Aorta (tissue), 5 donors: ENCODE measurements at regions not wholly inside any gene's neighbourhood (a gene's known extent, or its start where the extent isn't known, plus 50 kb on each side); places are given as distances from the start of the nearest gene placed in this dataset.

ENCODE experiments used
- ATAC-seq: fragments of 200-7000 bp; cut with Tn5 transposase; one replicate; pipeline ENCODE4 v1.9.1; 2022; ENCODE audit warnings: moderate library complexity; ENCODE audit not compliant: low FRiP score
- DNase-seq, 2 donors: peaks; one replicate each; pipeline ENCODE4 v3.0.0-alpha.2; 2020
- H3K27ac ChIP-seq, 2 donors: one replicate each; pipeline ENCODE4 v1.5.1; 2013; ENCODE audit warnings: low read length in 2 of 2, mild to moderate bottlenecking in 2 of 2, moderate library complexity in 2 of 2, control low read depth in 1 of 2, inconsistent platforms in 1 of 2, low read depth in 1 of 2
- H3K27me3 ChIP-seq, 2 donors: one replicate each; pipeline ENCODE4 v1.6.1; 2013; ENCODE audit warnings: control low read depth in 1 of 2, low read length in 1 of 2, mild to moderate bottlenecking in 1 of 2, moderate library complexity in 1 of 2; ENCODE audit not compliant: insufficient read depth in 2 of 2, control insufficient read depth in 1 of 2
- H3K36me3 ChIP-seq, 2 donors: one replicate each; pipeline ENCODE4 v1.6.1; 2013; ENCODE audit warnings: control low read depth in 1 of 2, low read length in 1 of 2, mild to moderate bottlenecking in 1 of 2; ENCODE audit not compliant: insufficient read depth in 2 of 2, control insufficient read depth in 1 of 2
- H3K4me1 ChIP-seq, 2 donors: one replicate each; pipeline ENCODE4 v1.6.1; 2013; ENCODE audit warnings: low read length in 2 of 2, control low read depth in 1 of 2, mild to moderate bottlenecking in 1 of 2, moderate library complexity in 1 of 2; ENCODE audit not compliant: insufficient read depth in 2 of 2, control insufficient read depth in 1 of 2
- H3K4me3 ChIP-seq, 2 donors: one replicate each; pipeline ENCODE4 v1.5.1; 2013; ENCODE audit warnings: low read length in 2 of 2, control low read depth in 1 of 2, mild to moderate bottlenecking in 1 of 2
- H3K9me3 ChIP-seq: one replicate; pipeline ENCODE4 v1.6.1; 2013; ENCODE audit warnings: mild to moderate bottlenecking, low read length; ENCODE audit not compliant: control insufficient read depth
- WGBS, 2 donors: extraction: QIAGEN DNeasy Blood & Tissue Kit; methylation state at CpG; one replicate each; pipeline ENCODE4 v1.1.7; 2013; 5-methylcytosine and 5-hydroxymethylcytosine counted together
- intact Hi-C, 2 donors: fragments of 100-400 bp; cut with DNase I; formaldehyde crosslinking; loops; one replicate each; pipeline versions ENCODE4 v1.14.2 to v1.15.0; 2022
- donor health status: healthy with polysubstance abuse.
- donor health status: Bipolar disorder and iron deficiency.
- donor health status: DM: no; HTN: no; CAD: no.
- donor health status: DM: no; HTN: no; CAD: no.
- donor health status: DM: yes; HTN: yes; CAD: no.

DNA sequence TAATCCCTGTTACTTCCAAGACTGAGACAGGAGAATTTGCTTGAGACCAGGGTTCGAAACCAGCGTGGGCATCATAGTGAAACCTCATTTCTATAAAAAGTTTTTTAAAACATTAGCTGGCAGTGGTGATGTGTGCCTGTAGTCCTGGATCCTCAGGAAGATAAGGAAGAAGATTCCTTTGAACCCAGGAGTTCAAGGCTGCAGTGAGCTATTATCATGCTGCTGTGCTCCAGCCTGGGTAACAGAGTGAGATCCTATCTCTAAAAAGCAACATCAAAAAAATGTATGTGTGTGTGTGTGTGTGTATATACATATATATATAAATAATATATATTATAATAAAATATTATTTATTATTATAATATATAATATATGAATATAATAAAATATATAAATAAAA lies 1417.6 kb upstream of the CDH2 start:
- no peaks in the 10 kb centered on the region for H3K36me3 ChIP-seq
- no peak overlapping the region for H3K4me3 ChIP-seq
- H3K9me3 ChIP-seq: no peaks in the 10 kb centered on the region
- DNase-seq (no peak), ATAC-seq (no peak)
- no peak overlapping the region for H3K27ac ChIP-seq
- intact Hi-C loops: no loop called here
- WGBS, 2 donors: 96 to 98% methylated on average over 2 of the region's 2 CpGs
- no peaks in the 10 kb centered on the region for H3K4me1 ChIP-seq
- H3K27me3 ChIP-seq: no peaks in the 10 kb centered on the region

DNA sequence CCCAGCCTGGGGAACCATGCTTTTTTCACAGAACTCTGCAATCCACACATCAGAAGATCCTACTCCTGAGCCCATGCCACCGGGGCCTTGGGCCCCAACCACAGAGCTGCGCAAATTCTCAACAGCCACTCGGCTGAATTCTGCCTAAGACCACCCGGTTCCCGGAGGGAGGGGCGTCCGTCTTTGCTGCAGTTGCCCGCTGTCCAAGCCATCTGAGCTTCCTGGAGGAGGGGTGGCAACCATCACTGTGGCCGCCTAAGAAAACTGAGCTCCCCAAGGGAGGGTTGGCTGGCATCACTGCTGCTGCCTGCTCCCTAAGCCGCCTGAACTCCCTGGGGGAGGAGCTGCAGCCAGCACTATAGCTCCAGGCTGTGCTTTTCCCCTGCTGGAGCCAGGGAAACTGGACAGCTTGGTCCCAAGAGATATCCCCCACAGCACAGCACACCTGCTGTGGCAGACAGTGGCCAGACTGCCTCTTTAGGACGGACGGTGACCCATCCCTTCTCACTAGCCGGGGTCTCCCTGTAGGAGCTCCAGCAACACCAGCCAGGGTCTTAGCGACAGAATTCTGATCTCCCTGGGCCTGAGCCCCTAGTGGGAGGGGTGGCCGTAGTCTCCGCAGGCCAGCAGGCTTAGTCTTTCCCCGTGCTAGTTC lies 1411.6 kb upstream of the CDH2 start:
- no peaks in the 10 kb centered on the region for H3K36me3 ChIP-seq
- no peak overlapping the region for H3K27ac ChIP-seq
- 88 to 89% methylated on average over 17 of the region's 17 CpGs for WGBS, 2 donors
- H3K27me3 ChIP-seq: no peaks in the 10 kb centered on the region
- no peaks in the 10 kb centered on the region for H3K4me1 ChIP-seq
- intact Hi-C loops: no loop called here
- H3K9me3 ChIP-seq: no peaks in the 10 kb centered on the region
- no peak overlapping the region for H3K4me3 ChIP-seq
- peak; percentile 29 for ATAC-seq
- peak in 1 of 2 donors; percentile 62 for DNase-seq

DNA sequence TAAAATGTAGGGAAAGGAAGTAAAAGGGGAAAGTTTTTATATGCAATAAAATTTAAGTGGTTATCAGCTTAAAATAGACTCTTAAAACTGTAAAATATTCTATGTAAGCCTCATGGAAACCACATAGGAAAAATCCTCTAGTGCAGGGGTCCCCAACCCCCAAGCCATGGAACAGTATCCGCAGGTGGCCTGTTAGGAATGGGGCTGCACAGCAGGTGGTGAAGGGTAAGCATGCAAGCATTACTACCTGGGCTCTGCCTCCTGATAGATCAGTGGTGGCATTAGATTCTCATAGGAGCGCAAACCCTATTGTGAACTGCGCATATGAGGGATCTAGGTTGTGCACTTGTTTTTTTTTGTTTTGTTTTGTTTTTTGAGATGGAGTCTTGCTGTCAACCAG lies 1409.3 kb upstream of the CDH2 start:
- H3K27ac ChIP-seq: no peak overlapping the region
- H3K4me3 ChIP-seq: no peak overlapping the region
- WGBS, 2 donors: 89 to 97% methylated on average over 3 of the region's 3 CpGs
- ATAC-seq: no peak
- intact Hi-C loops: no loop called here
- no peaks in the 10 kb centered on the region for H3K36me3 ChIP-seq
- H3K9me3 ChIP-seq: no peaks in the 10 kb centered on the region
- no peaks in the 10 kb centered on the region for H3K4me1 ChIP-seq
- no peaks in the 10 kb centered on the region for H3K27me3 ChIP-seq
- no peak for DNase-seq

DNA sequence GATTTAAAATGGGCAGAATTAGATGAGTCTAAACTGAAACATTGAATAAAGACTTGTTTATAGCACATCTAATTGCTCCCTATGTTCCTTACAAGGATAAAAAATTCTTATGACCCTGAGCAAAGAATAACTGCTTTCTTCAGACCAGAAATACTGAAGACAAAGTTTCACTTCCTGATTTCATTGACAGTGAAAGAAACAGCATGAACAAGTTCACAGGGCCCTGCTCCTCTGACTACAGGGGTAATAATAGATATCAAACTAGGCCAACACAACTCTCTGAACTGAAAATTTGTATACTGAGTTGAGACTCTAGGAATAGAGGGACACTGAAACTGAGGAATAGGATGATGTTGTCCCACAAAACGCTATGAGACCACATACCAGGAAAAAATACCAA lies 1383.3 kb upstream of the CDH2 start:
- 51 to 68% methylated on average over 1 of the region's 1 CpG for WGBS, 2 donors
- Histone ChIP-seq H3K27ac (no peak overlapping the region), H3K36me3 (no peaks in the 10 kb centered on the region), H3K9me3 (no peaks in the 10 kb centered on the region), H3K4me3 (no peak overlapping the region), H3K4me1 (no peaks in the 10 kb centered on the region), H3K27me3 (no peaks in the 10 kb centered on the region)
- intact Hi-C loops: no loop called here
- ATAC-seq: no peak
- no peak for DNase-seq

DNA sequence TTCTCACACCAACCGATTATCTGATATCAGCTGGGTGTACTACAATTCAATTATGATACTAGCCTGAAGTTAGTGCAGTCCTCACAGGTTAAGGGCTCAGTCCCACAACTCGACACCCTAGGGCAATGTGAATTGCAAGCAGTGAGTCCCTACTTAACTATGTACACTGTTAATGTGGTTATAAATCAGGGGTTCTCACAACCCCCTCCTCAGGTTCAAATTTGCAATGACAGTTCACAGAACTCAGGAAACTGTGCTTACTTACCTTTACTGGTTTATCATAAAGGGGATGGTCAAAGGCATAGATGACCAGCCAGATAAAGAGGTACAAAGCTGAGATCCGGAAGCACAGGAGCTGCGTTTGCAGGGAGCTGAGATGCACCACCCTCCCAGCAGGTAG lies 1379.1 kb upstream of the CDH2 start:
- DNase-seq (no peak), ATAC-seq (no peak)
- intact Hi-C loops: no loop called here
- Histone ChIP-seq H3K36me3 (no peaks in the 10 kb centered on the region), H3K27me3 (no peaks in the 10 kb centered on the region), H3K4me3 (no peak overlapping the region), H3K27ac (no peak overlapping the region), H3K4me1 (no peaks in the 10 kb centered on the region), H3K9me3 (no peaks in the 10 kb centered on the region)
- WGBS, 2 donors: 80% methylated on average over 4 of the region's 4 CpGs

DNA sequence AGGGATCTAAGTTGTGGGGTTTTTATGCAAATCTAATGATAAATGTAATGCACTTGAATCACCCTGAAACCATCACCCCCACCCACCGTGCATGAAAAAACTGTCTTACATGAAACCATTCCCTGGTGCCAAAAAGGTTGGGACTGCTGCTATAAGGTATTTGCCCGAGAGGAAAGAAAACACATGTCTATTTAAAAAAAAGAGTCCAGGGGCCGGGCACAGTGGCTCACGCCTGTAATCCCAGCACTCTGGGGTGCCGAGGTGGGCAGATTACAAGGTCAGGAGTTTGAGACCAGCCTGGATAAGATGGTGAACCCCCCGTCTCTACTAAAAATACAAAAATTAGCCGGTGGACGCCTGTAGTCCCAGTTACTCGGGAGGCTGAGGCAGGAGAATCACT lies 1372.8 kb upstream of the CDH2 start:
- intact Hi-C loops: no loop called here
- H3K27ac ChIP-seq: no peak overlapping the region
- WGBS, 2 donors: 93% methylated on average over 9 of the region's 9 CpGs
- no peak overlapping the region for H3K4me3 ChIP-seq
- no peaks in the 10 kb centered on the region for H3K4me1 ChIP-seq
- no peaks in the 10 kb centered on the region for H3K9me3 ChIP-seq
- H3K36me3 ChIP-seq: no peaks in the 10 kb centered on the region
- DNase-seq: no peak
- no peak for ATAC-seq
- no peaks in the 10 kb centered on the region for H3K27me3 ChIP-seq

DNA sequence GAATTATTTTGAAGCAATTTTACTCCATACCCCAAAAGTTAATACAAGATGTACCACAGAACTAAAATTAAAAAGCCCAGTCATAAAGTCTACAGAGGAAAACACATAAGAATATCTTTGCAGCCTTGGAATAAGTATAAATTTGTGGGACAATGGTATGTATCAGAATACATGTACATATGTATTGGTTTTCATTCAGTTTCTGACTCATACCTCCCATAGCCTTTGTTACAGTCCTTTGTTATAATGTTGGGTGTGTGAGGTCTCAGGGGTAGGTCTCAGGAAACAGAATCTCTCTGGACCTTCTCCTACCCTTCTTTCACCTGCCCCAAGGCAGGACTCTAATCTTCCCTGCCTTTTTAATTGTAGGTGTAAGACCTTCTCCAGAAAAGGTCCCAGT lies 1370.7 kb upstream of the CDH2 start:
- Histone ChIP-seq H3K36me3 (no peaks in the 10 kb centered on the region), H3K4me3 (no peak overlapping the region), H3K4me1 (no peaks in the 10 kb centered on the region), H3K27ac (no peak overlapping the region), H3K27me3 (no peaks in the 10 kb centered on the region), H3K9me3 (no peaks in the 10 kb centered on the region)
- no peak for ATAC-seq
- no peak for DNase-seq
- intact Hi-C loops: no loop called here

DNA sequence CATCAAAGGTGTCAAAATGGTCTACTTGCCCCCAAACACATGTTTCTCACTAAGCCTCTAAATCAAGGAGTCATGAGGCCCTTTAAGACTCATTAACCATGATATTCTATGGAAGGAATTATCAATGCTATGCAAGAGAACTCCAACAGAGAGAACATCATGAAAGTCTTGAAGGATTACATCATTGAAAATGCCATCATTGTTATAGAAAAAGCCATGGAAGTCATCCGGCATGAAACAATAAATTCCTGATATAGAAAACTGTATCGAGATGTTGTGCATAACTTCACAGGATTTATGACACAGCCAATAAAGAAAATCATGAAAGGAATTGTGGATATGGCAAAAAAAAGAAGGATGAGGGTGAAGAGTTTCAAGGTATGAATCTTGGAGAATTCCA lies 1363.6 kb upstream of the CDH2 start:
- intact Hi-C loops: no loop called here
- no peak for ATAC-seq
- DNase-seq: no peak

DNA sequence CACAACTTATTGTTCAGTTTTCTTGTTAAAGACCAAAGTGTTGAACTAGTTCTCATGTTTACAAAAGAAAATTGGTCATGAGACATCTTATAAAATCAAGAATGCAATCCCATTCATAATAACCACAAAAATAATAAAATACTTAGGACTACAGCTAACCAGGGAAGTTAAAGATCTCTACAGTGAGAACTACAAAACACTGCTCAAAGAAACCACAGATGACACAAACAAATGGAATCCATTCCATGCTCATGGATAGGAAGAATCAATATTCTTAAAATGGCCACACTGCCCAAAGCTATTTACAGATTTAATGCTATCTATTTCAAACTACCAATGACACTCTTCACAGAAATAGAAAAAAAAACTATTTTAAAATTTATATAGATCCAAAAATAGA lies 1354.8 kb upstream of the CDH2 start:
- H3K36me3 ChIP-seq: no peaks in the 10 kb centered on the region
- H3K27me3 ChIP-seq: no peaks in the 10 kb centered on the region
- no peak for DNase-seq
- H3K9me3 ChIP-seq: no peaks in the 10 kb centered on the region
- ATAC-seq: no peak
- no peaks in the 10 kb centered on the region for H3K4me1 ChIP-seq
- no peak overlapping the region for H3K4me3 ChIP-seq
- no peak overlapping the region for H3K27ac ChIP-seq
- intact Hi-C loops: no loop called here

More for the DNA sequence above, 1363.6 kb upstream of the CDH2 start:
- Histone ChIP-seq H3K4me3 (no peak overlapping the region), H3K9me3 (no peaks in the 10 kb centered on the region), H3K36me3 (no peaks in the 10 kb centered on the region), H3K27ac (no peak overlapping the region), H3K4me1 (peaks cover 0 to 2% of the 10 kb centered on the region in 2 donors), H3K27me3 (no peaks in the 10 kb centered on the region)
- WGBS, 2 donors: 69 to 86% methylated on average over 2 of the region's 2 CpGs
